ENCODE measurements at regions not wholly inside any gene's neighbourhood (a gene's known extent, or its start where the extent isn't known, plus 50 kb on each side); places are given as distances from the start of the nearest gene placed in this dataset.

GRCh38 chr17:51385208-51385607, 124.9 kb downstream of the UTP18 start:
- no peak overlapping the region for H3K27ac Mint-ChIP-seq
- H3K36me3 Mint-ChIP-seq (ENCODE audit: low read depth): no peaks in the 10 kb centered on the region
- H3K9me3 Mint-ChIP-seq: no peaks in the 10 kb centered on the region
- intact Hi-C loops (cut with micrococcal nuclease): no loop called here
- no peaks in the 10 kb centered on the region for H3K4me1 Mint-ChIP-seq (ENCODE audit: low read depth)
- TF ChIP-seq CTCF (IDR thresholded peaks at IDR 0.05): no peak
- no peak for DNase-seq
- POLR2A ChIA-PET: no interaction called here
- H3K4me3 Mint-ChIP-seq: no peak overlapping the region
- H3K27me3 Mint-ChIP-seq: no peaks in the 10 kb centered on the region
- no peak for ATAC-seq
- CTCF ChIA-PET: interaction anchor here (0.6 kb wide), 1 partner anchor 150 kb away, joined by 3 read pairs; no protein-coding TSS in a partner anchor

- no peak for DNase-seq
- H3K27me3 Mint-ChIP-seq: peaks cover 1% of the 10 kb centered on the region
- H3K4me3 Mint-ChIP-seq: no peak overlapping the region
- H3K27ac Mint-ChIP-seq: no peak overlapping the region
- H3K36me3 Mint-ChIP-seq (ENCODE audit: low read depth): no peaks in the 10 kb centered on the region
- no peak for TF ChIP-seq CTCF (IDR thresholded peaks at IDR 0.05)
- no peaks in the 10 kb centered on the region for H3K4me1 Mint-ChIP-seq (ENCODE audit: low read depth)
- ChIA-PET CTCF (no interaction called here), POLR2A (no interaction called here)
- no peaks in the 10 kb centered on the region for H3K9me3 Mint-ChIP-seq
- intact Hi-C loops (cut with micrococcal nuclease): no loop called here
- ATAC-seq: no peak
Observed at GRCh38 chr17:51387582-51387981, 127.2 kb downstream of the UTP18 start.

GRCh38 chr17:51387986-51388385, 127.6 kb downstream of the UTP18 start:
- CTCF ChIA-PET: no interaction called here
- no peak for ATAC-seq
- intact Hi-C loops (cut with micrococcal nuclease): no loop called here
- H3K9me3 Mint-ChIP-seq: no peaks in the 10 kb centered on the region
- H3K4me3 Mint-ChIP-seq: no peak overlapping the region
- no peak for DNase-seq
- no peak overlapping the region for H3K27ac Mint-ChIP-seq
- no peak for TF ChIP-seq CTCF (IDR thresholded peaks at IDR 0.05)
- H3K4me1 Mint-ChIP-seq (ENCODE audit: low read depth): no peaks in the 10 kb centered on the region
- POLR2A ChIA-PET: no interaction called here
- H3K27me3 Mint-ChIP-seq: peaks cover 1% of the 10 kb centered on the region
- no peaks in the 10 kb centered on the region for H3K36me3 Mint-ChIP-seq (ENCODE audit: low read depth)

- DNase-seq: no peak
- no peak overlapping the region for H3K4me3 Mint-ChIP-seq
- ATAC-seq: no peak
- POLR2A ChIA-PET: no interaction called here
- H3K27me3 Mint-ChIP-seq: peaks cover 1% of the 10 kb centered on the region
- no peaks in the 10 kb centered on the region for H3K36me3 Mint-ChIP-seq (ENCODE audit: low read depth)
- H3K4me1 Mint-ChIP-seq (ENCODE audit: low read depth): no peaks in the 10 kb centered on the region
- CTCF ChIA-PET: no interaction called here
- TF ChIP-seq CTCF (IDR thresholded peaks at IDR 0.05): no peak
- intact Hi-C loops (cut with micrococcal nuclease): no loop called here
- H3K27ac Mint-ChIP-seq: no peak overlapping the region
- H3K9me3 Mint-ChIP-seq: no peaks in the 10 kb centered on the region
Observed at GRCh38 chr17:51389875-51390274, 129.5 kb downstream of the UTP18 start.

GRCh38 chr17:51391982-51392654, 131.8 kb downstream of the UTP18 start:
- intact Hi-C loops (cut with micrococcal nuclease): no loop called here
- ChIA-PET CTCF (interaction anchor here (1.4 kb wide), 1 partner anchor 11 kb away, joined by 3 read pairs; no protein-coding TSS in a partner anchor), POLR2A (no interaction called here)
- Mint-ChIP-seq H3K27me3 (peaks cover 1% of the 10 kb centered on the region), H3K27ac (no peak overlapping the region), H3K4me1 (ENCODE audit: low read depth) (no peaks in the 10 kb centered on the region), H3K4me3 (no peak overlapping the region), H3K36me3 (ENCODE audit: low read depth) (no peaks in the 10 kb centered on the region), H3K9me3 (no peaks in the 10 kb centered on the region)
- no peak for ATAC-seq
- DNase-seq: no peak
- no peak for TF ChIP-seq CTCF (IDR thresholded peaks at IDR 0.05)
